Astrocyte of the cerebellum (primary cell): ENCODE measurements at regions not wholly inside any gene's neighbourhood (a gene's known extent, or its start where the extent isn't known, plus 50 kb on each side); places are given as distances from the start of the nearest gene placed in this dataset.

Experiments
- DNase-seq: peaks from one replicate; pipeline ENCODE4 v3.0.0-alpha.2; 2011; ENCODE audit warnings: low read depth
- H3K4me3 ChIP-seq: 2 replicates; pipeline ENCODE4 v1.5.1; 2011; ENCODE audit warnings: mild to moderate bottlenecking, low read depth, low read length, moderate library complexity
- CTCF ChIP-seq: IDR thresholded peaks from 2 replicates; pipeline ENCODE4 v1.5.1; 2012; ENCODE audit warnings: low read length, low read depth, moderate library complexity, mild to moderate bottlenecking; ENCODE audit errors: missing control alignments
- in situ Hi-C: cut with HindIII; loops from 2 replicates; pipeline ENCODE4 v1.10.0; 2017; ENCODE audit warnings: low sequenced_read_pairs

- no peak for DNase-seq
Measured at GRCh38 chr15:68504681-68505170, 72.8 kb upstream of the ITGA11 start.

DNA sequence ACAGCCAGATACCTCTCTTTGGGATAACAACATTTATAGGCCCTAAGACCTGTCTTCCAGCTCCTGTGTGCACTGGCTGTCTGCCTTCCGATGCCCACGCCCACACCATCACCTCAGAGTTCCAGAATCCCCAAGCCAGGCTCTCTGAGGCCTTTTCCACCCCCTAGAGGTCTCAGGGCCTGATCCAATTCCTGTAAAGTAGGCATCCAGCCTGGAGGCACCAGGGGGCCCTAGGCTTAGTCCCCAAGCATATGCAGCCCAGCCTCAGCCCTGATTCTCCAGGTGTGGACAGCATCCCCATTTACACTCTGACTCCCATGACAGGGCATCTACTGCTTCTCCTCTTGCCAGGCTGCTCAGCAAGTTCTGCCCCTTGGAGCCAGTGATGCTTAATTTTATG lies 72.7 kb upstream of the CORO2B start:
- no peak for DNase-seq
- TF ChIP-seq CTCF = no peak
- in situ Hi-C loops = no loop called here
- H3K4me3 ChIP-seq = no peak overlapping the region

More at GRCh38 chr15:68504681-68505170, 72.8 kb upstream of the ITGA11 start:
- TF ChIP-seq CTCF = no peak
- in situ Hi-C loops = no loop called here
- no peak overlapping the region for H3K4me3 ChIP-seq

DNA sequence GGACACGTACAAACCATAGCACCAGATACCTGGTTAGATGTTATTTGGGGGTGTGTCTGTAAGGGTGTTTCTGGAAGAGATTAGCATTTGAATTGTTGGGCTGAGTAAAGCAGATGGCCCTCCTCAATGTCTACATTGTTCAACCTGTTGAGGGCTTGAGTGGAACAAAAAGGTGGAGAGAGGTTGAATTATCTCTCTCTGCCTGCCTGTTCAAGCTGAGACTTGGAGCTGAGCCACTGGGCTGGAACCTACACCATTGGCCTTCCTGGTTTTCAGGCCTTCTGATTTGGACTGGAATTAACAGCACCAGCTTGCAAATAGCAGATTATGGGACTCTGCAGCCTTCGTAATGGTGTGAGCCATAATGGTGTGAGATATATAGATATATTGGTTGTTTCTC lies 71.3 kb upstream of the CORO2B start:
- no peak overlapping the region for H3K4me3 ChIP-seq
- no peak for DNase-seq
- TF ChIP-seq CTCF = no peak
- in situ Hi-C loops = no loop called here

GRCh38 chr15:68508485-68509189 lies 70.2 kb upstream of the CORO2B start:
- no peak overlapping the region for H3K4me3 ChIP-seq
- no peak for DNase-seq
- no peak for TF ChIP-seq CTCF
- in situ Hi-C loops = no loop called here

DNA sequence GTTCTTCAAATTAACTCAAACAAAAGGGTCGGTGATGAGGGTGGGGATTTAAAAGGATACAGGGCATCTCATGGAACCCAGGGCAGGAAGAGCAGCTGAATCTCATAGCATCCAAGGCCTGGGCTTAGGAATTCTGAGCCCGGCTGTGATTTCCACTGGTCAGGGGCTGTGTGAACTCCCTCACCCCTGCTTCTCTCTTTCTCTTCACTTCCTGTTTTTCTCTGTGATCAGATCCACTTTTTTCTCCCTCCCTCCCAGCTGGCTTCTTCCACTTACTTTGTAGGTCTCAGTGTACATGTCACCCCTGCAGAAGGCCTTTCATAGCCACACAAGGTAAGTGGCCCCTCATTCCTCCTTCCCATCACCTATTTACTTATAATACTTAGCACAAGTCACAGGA lies 68.2 kb upstream of the CORO2B start:
- in situ Hi-C loops = no loop called here
- H3K4me3 ChIP-seq = no peak overlapping the region
- no peak for DNase-seq
- no peak for TF ChIP-seq CTCF

DNA sequence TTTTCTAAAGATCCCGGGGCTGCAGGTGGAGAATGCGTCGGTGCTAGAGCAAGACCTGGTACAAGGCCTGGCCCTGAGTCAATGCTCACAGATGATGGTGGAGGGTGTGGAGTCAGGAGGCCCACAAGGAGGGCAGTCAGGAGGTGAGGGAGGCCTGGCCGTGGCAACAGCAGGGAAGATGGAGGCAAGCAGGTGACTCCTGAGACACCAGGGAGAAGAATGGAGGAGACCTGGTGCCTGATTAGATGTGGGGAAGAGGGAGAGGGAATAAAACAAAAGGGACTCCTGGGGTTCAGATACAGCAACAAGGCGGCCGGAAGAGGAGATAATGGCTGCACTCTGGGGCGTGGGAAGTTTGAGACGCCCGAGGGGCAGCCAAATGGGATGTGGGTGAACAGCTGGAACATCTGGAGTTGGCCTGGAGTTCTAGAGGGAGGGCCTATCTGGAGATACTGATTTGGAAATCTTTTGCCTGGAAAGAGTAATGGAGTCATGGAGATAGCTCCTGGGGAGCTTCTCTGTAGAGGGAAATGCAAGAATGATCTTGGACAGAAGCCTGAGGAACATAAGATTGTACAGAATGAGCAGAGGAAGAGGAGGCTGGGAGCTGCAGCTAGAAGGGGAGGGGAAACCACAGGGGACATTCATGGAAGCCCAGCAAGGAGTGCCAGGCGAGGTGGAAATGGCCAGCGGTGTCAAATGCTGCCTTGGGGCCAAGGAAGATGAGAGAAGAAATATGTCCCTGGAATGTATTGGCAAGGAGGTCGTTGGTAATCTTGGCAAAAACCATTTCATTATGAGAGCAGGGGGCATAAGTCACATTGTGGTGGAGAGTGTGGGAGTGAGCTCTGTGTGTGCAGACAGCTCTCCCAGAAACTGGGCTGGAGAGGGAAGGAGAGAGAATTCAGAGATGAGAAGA lies 67.5 kb upstream of the CORO2B start:
- no peak overlapping the region for H3K4me3 ChIP-seq
- DNase-seq = peak; percentile 76
- TF ChIP-seq CTCF = no peak
- in situ Hi-C loops = no loop called here
